ENCODE measurements at regions not wholly inside any gene's neighbourhood (a gene's known extent, or its start where the extent isn't known, plus 50 kb on each side); places are given as distances from the start of the nearest gene placed in this dataset.

- TF ChIP-seq CTCF (conservative IDR thresholded peaks at IDR 0.05; ENCODE audit: low read length) (no peak), EZH2phosphoT487 (IDR thresholded peaks at IDR 0.05; ENCODE audit: borderline replicate concordance, low read depth, low read length) (no peak)
Measured at GRCh38 chr3:176904506-176904905, 292.8 kb downstream of the TBL1XR1 start.
